ENCODE measurements at regions not wholly inside any gene's neighbourhood (a gene's known extent, or its start where the extent isn't known, plus 50 kb on each side); places are given as distances from the start of the nearest gene placed in this dataset.

DNA sequence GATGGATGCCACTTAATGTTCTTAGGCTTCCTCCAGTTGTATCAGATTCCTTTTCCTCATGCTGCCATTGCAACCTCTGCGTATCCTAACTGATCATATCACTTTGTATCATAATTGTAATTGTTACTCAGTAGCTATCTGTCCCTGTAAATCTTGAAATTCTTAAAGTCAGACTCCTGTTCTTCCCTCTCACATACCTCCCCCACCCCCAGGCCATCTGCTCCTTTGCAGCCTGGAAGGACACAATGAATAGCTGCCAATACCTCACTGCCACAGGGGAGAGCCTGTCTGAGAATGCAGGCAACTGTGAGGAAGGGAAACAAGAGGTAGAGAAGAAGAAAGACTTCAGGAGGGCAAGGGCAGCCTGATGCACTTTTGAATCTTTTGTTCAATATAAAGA, 228.5 kb downstream of the ENC1 start:
- FAIRE-seq (no peak), DNase-seq (ENCODE audit: insufficient read length, low spot score) (no peak)
- TF ChIP-seq POLR2A (IDR thresholded peaks at IDR 0.05; ENCODE audit: low read depth, low read length) (no peak), POU2F2 (IDR thresholded peaks at IDR 0.05; ENCODE audit: low read depth, low read length) (no peak), TAF1 (IDR thresholded peaks at IDR 0.05; ENCODE audit: low read depth, low read length) (no peak), POLR2AphosphoS5 (IDR thresholded peaks at IDR 0.05; ENCODE audit: low read depth, low read length) (no peak)

DNA sequence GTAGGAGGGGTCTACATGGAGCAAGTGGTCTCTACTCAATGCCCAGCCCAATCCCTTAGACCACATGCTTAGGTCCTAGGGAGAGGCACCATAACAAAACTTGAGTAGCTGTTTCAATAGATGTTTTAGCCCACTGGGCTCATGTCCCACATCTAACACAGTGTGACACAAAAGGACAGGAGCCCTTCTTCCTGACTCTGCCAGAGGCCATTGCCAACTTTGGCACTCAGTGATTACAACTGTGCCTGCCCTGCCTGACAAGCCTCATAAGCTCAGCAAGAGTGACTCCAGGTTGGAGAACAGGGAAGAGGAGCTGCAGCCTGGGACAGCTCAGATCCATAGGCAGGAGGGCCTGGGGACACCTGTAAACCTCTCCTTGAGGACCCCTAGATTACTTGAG, 230.8 kb downstream of the ENC1 start:
- no peak for FAIRE-seq
- DNase-seq (ENCODE audit: insufficient read length, low spot score): no peak
- TF ChIP-seq POU2F2 (IDR thresholded peaks at IDR 0.05; ENCODE audit: low read depth, low read length) (no peak), POLR2A (IDR thresholded peaks at IDR 0.05; ENCODE audit: low read depth, low read length) (no peak), SPI1 (IDR thresholded peaks at IDR 0.05; ENCODE audit: low read depth, low read length) (no peak)

DNA sequence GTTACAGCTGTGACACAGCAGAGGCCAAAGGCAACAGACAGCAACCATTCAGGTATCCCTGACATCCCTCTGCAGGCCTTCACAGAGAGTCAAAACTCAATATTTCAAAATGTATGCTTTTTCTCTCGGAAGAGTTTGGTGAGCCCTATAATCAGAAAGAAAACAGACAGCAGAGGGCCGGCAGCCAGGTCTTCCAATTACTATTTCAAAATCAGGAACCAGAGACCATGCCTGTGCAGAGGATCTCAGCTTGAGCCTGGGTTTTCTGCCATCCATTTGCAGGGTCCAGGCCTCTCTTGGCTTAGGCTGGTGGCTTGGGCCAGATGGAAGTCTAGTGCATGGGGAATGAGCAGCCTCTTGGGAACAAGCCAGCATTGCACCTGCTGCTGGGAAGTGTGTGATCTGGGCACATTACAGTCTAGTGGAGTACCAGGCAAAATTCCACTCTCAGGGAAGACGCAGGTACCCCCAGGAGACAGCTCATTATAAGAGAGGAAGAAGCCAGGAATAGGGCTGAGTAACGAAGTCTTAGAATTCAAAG, 231.3 kb downstream of the ENC1 start:
- no peak for FAIRE-seq
- DNase-seq (ENCODE audit: insufficient read length, low spot score): no peak
- TF ChIP-seq SPI1 (IDR thresholded peaks at IDR 0.05; ENCODE audit: low read depth, low read length): no peak
- no peak for TF ChIP-seq POU2F2 (IDR thresholded peaks at IDR 0.05; ENCODE audit: low read depth, low read length)
- no peak for TF ChIP-seq POLR2A (IDR thresholded peaks at IDR 0.05; ENCODE audit: low read depth, low read length)
- TF ChIP-seq POLR2AphosphoS5 (IDR thresholded peaks at IDR 0.05; ENCODE audit: low read depth, low read length): no peak
- no peak for TF ChIP-seq PAX5 (IDR thresholded peaks at IDR 0.05; ENCODE audit: insufficient read depth, low read length, severe bottlenecking)
- no peak for TF ChIP-seq TAF1 (IDR thresholded peaks at IDR 0.05; ENCODE audit: low read depth, low read length)

DNA sequence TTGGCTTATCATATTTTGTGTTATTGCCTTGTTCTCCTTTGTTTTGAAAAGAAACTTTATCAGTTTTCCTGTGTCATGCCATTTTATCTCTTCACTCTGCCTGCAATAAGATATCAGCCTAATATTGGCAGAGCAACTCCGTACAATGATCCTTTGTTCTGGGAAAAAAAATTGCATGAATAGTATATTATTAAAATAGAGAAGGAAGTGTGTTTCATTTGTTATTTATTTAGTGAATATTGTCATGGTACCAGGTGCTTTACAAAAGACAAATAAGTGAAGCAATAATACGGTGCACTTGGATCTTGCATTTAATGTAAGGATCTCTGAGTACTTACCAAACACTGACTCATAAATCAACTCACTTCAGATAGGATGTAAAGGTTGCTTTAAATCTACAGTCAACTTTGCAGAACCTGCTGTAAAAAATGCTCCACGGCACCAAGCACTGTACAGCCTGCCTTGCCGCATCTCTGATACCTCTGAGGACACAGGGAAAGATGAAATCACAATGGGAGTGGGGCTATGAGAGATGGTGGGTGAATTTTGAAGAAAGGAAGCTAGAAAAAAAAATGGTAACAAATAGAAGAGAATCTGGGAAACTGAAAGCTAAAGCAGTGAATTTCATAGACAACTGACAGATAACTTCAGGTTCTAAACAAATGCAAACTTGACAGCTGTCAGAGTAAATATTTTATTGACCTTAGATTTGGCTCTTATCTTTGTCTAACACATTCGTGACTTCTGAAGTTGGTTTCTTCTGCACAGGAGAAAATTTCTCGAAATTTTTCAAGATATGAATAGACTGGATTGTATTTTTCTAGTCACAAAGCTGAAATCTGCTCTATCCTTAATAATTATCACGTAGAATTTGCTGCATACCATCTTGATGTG, 232.1 kb downstream of the ENC1 start:
- no peak for DNase-seq (ENCODE audit: insufficient read length, low spot score)
- FAIRE-seq: no peak
- TF ChIP-seq PAX5 (IDR thresholded peaks at IDR 0.05; ENCODE audit: insufficient read depth, low read length, severe bottlenecking): no peak

DNA sequence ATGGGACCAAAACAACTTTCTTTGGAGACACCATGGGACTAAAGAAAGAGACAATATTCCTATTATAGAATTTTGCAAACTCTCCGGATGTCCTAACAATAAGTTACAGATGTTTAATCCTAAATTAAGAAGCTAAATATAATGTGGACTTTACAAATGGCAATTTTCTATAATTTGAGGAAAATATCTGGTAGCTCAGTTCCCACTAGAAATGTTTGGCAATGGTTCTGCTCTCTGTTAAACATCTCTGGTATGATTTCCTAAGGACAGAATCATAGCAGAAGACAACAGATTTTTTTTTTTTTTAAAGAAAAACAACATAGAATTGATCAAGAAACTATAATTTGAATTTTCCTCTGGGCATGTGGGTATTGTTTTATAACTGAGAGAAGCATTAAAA, 232.8 kb downstream of the ENC1 start:
- no peak for FAIRE-seq
- DNase-seq (ENCODE audit: insufficient read length, low spot score): no peak
- TF ChIP-seq POLR2AphosphoS5 (IDR thresholded peaks at IDR 0.05; ENCODE audit: low read depth, low read length) (no peak), PAX5 (IDR thresholded peaks at IDR 0.05; ENCODE audit: insufficient read depth, low read length, severe bottlenecking) (no peak), POU2F2 (IDR thresholded peaks at IDR 0.05; ENCODE audit: low read depth, low read length) (no peak), SPI1 (IDR thresholded peaks at IDR 0.05; ENCODE audit: low read depth, low read length) (no peak), TAF1 (IDR thresholded peaks at IDR 0.05; ENCODE audit: low read depth, low read length) (no peak), POLR2A (IDR thresholded peaks at IDR 0.05; ENCODE audit: low read depth, low read length) (no peak)

DNA sequence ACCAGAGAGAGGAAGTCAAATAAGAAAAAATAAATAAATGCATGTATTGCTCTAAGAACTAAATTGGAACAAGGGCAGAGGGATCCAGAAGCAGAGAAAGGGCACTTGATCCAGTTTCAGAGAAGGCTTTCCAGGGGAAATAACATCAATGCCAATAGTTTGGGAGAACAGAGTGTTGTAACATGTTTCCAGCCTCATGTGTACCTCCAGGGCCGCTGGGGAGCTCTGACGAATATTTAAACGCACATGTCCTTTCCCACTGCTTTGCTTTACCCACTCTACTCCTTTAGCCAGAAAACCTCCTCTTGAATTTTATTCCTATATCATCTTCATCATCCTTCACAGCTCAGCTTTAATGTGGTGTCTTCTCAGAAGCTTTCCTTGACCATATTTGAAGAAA, 233.7 kb downstream of the ENC1 start:
- no peak for TF ChIP-seq PAX5 (IDR thresholded peaks at IDR 0.05; ENCODE audit: insufficient read depth, low read length, severe bottlenecking)
- TF ChIP-seq POU2F2 (IDR thresholded peaks at IDR 0.05; ENCODE audit: low read depth, low read length): no peak
- TF ChIP-seq POLR2AphosphoS5 (IDR thresholded peaks at IDR 0.05; ENCODE audit: low read depth, low read length): no peak
- no peak for TF ChIP-seq POLR2A (IDR thresholded peaks at IDR 0.05; ENCODE audit: low read depth, low read length)
- no peak for TF ChIP-seq TAF1 (IDR thresholded peaks at IDR 0.05; ENCODE audit: low read depth, low read length)
- TF ChIP-seq SPI1 (IDR thresholded peaks at IDR 0.05; ENCODE audit: low read depth, low read length): no peak
- DNase-seq (ENCODE audit: insufficient read length, low spot score) (no peak), FAIRE-seq (no peak)

DNA sequence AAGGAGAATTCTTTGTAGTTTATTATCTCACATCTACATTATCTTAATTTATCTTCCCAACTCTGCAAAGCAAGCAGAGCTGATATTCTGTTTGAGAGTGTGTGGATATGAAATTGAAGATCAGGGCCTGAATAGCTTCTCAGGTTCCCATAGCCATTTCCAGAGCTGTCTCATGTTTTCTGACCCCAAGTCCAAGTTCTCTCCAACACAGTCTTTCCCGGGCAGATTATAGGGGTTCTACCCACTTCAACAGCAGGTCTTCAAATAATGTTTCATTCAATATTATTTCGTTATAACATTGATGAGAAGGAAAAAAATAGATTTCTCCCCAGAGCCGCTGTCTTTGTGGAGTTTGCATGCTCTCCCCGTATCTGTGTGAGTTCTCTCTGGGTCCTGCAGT, 234.9 kb downstream of the ENC1 start:
- no peak for FAIRE-seq
- no peak for TF ChIP-seq TAF1 (IDR thresholded peaks at IDR 0.05; ENCODE audit: low read depth, low read length)
- no peak for TF ChIP-seq PAX5 (IDR thresholded peaks at IDR 0.05; ENCODE audit: insufficient read depth, low read length, severe bottlenecking)
- TF ChIP-seq SPI1 (IDR thresholded peaks at IDR 0.05; ENCODE audit: low read depth, low read length): no peak
- no peak for TF ChIP-seq POLR2A (IDR thresholded peaks at IDR 0.05; ENCODE audit: low read depth, low read length)
- TF ChIP-seq POLR2AphosphoS5 (IDR thresholded peaks at IDR 0.05; ENCODE audit: low read depth, low read length): no peak
- no peak for TF ChIP-seq POU2F2 (IDR thresholded peaks at IDR 0.05; ENCODE audit: low read depth, low read length)
- DNase-seq (ENCODE audit: insufficient read length, low spot score): no peak

DNA sequence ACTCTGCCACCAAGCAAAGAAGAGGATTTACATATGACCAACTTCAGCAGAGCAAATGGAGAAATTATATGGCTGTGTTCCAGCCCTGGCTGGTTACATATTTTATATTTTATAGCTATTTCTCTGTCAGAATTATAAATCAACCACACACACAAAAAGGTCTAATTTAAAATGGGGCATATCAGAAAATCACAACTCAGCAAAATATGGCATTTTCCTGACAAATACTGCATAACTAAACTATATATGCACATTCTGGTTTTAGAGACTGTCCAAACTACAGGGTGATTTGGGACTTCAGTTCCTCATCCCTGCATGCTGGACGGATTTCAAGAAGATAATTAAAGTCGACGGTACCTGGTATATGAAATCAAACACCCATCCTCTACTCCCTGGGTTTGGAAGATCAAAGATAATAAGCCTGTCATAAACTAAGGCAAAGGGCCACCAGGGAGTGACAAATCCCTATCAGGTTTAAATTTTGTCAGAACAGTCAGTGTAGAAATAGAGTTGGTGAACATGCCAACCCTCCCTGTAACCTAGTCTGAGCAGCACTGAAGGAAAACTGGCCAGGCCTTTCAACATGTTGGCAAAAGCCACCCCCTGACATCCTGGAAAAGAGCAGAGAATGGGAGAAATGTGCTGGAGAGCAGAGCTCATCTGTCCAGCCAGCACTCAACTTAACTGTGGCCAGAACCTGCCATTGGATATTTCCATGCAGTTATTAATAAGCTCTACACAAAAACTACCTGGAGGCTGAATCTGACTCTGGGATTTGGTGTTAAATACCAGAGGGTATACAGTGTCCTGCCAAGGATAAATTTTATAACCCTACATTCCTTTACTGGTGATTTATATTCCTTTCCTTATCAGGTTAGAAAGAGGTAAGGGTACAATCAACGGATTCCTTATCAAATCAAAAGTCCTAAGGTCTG, 235.7 kb downstream of the ENC1 start:
- FAIRE-seq: no peak
- TF ChIP-seq SPI1 (IDR thresholded peaks at IDR 0.05; ENCODE audit: low read depth, low read length) (no peak), POLR2AphosphoS5 (IDR thresholded peaks at IDR 0.05; ENCODE audit: low read depth, low read length) (no peak), PAX5 (IDR thresholded peaks at IDR 0.05; ENCODE audit: insufficient read depth, low read length, severe bottlenecking) (no peak), TAF1 (IDR thresholded peaks at IDR 0.05; ENCODE audit: low read depth, low read length) (no peak), POLR2A (IDR thresholded peaks at IDR 0.05; ENCODE audit: low read depth, low read length) (no peak), POU2F2 (IDR thresholded peaks at IDR 0.05; ENCODE audit: low read depth, low read length) (no peak)
- DNase-seq (ENCODE audit: insufficient read length, low spot score): no peak

DNA sequence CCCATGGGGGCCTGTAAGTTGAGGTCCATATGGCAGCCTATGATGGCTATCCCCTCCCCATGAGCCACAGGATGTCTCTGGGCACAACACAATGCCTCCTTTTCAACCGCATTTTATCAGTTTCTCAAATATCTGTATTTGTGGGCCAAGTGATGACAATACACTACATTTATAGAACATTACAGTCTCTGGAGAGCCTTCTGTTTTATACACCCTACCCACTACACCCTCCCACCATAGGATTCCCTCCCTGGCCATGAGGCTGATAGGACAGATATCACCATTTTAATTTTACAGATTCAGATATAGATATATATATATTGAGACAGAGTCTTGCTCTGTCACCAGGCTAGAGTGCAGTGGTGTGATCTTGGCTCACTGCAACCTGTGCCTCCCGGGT, 236.8 kb downstream of the ENC1 start:
- no peak for DNase-seq (ENCODE audit: insufficient read length, low spot score)
- no peak for TF ChIP-seq PAX5 (IDR thresholded peaks at IDR 0.05; ENCODE audit: insufficient read depth, low read length, severe bottlenecking)
- TF ChIP-seq POLR2A (IDR thresholded peaks at IDR 0.05; ENCODE audit: low read depth, low read length): no peak
- no peak for TF ChIP-seq TAF1 (IDR thresholded peaks at IDR 0.05; ENCODE audit: low read depth, low read length)
- TF ChIP-seq SPI1 (IDR thresholded peaks at IDR 0.05; ENCODE audit: low read depth, low read length): no peak
- TF ChIP-seq POU2F2 (IDR thresholded peaks at IDR 0.05; ENCODE audit: low read depth, low read length): no peak
- no peak for TF ChIP-seq POLR2AphosphoS5 (IDR thresholded peaks at IDR 0.05; ENCODE audit: low read depth, low read length)
- no peak for FAIRE-seq

All from GM12891 (cell line).